CD4-positive, alpha-beta T cell treated with Interleukin-6 for 4 hours (primary cell): ENCODE measurements at regions not wholly inside any gene's neighbourhood (a gene's known extent, or its start where the extent isn't known, plus 50 kb on each side); places are given as distances from the start of the nearest gene placed in this dataset.
"Not testable (repeated sequence)": the region's sequence is repeated elsewhere in the genome, so short reads cannot be mapped to it uniquely, and the experiment has no call there.

Source experiments
- DNase-seq: peaks from one replicate; pipeline ENCODE4 v3.0.0-alpha.2; 2020; ENCODE audit warnings: mixed read lengths

DNA sequence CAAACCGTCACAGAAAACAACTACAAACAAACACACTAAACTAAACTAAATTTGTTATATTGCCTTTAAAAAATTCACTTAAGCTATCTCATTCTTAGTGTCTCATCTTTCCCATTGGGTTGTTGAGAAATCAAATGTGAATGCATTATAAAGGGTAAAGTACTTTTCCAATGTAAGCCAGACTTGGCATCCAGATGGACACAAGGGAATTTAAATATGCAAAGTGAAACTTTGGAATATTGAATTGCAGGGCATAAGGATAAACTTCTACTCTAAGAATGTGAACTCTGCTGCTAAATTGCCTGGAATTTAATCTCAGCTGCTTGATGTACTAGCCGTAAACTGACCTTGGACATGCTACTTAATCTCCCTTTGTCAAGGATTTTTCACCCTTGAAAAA, 1554.6 kb downstream of the CDH8 start:
- DNase-seq, result no peak

GRCh38 chr16:60478810-60479209, 1557.4 kb downstream of the CDH8 start:
- no peak for DNase-seq

DNA sequence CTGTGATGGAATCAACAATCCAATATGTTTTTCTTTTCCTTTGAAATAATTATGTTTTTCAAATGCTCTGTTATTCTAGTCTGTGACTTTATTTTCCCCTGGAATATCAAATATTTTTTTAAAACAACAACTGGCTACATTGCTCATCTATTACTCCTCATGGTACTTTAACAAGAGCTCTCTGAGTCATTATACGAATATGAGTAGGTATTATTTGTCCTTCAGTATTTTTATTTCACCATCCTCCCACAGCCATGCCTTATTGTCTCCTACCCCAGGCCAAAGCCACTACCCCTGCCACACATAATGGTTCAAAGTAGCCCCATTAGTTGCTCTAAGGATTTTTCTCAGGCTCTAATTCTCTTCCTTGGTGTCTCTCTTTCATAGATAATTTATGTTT, 1572.3 kb downstream of the CDH8 start:
- DNase-seq, result no peak

GRCh38 chr16:60459463-60459862, 1576.8 kb downstream of the CDH8 start:
- DNase-seq, result no peak

DNA sequence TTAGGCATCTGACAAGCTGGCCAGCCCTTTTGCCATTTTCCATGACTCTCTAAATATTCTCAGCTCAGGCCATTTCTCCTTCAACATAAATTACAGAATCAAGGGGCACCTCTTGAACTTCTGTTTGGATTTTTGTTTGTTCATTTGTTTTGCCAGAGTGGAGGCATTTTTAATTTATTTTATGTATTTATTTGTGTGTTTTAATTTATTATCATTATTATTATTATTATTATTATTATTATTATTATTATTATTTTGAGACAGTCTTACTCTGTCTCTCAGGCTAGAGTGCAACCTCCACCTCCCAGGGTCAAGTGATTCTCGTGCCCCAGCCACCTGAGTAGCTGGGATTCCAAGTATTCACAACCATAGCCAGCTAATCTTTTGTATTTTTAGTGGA, 1578.0 kb downstream of the CDH8 start:
- DNase-seq, result no peak

- DNase-seq, result no peak
These were observed 1583.6 kb downstream of the CDH8 start for GRCh38 chr16:60452646-60453045.

DNA sequence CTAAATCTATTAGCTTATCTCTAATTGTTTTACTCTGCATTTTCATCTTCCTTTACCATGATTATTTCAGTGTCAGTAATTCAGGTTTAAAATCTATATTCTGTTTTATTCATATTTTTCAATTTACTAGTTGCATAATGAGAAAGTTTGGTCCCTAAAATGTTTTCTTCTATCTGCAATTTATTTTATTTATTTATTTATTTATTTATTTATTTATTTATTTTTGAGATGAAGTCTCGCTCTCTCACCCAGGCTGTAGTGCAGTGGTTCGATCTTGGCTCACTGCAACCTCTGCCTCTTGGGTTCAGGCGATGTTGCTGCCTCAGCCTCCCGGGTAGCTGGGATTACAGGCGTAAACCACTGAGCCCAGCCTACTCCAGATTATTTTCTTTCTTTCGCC, 1597.3 kb downstream of the CDH8 start:
- no peak for DNase-seq

GRCh38 chr16:60432472-60432871, 1603.8 kb downstream of the CDH8 start:
- DNase-seq, result no peak

GRCh38 chr16:60419859-60420258, 1616.4 kb downstream of the CDH8 start:
- no peak for DNase-seq

GRCh38 chr16:60414613-60415012, 1621.6 kb downstream of the CDH8 start:
- DNase-seq, result no peak

GRCh38 chr16:60413969-60414368, 1622.3 kb downstream of the CDH8 start:
- DNase-seq, result no peak

GRCh38 chr16:60407606-60408005, 1628.6 kb downstream of the CDH8 start:
- no peak for DNase-seq

DNA sequence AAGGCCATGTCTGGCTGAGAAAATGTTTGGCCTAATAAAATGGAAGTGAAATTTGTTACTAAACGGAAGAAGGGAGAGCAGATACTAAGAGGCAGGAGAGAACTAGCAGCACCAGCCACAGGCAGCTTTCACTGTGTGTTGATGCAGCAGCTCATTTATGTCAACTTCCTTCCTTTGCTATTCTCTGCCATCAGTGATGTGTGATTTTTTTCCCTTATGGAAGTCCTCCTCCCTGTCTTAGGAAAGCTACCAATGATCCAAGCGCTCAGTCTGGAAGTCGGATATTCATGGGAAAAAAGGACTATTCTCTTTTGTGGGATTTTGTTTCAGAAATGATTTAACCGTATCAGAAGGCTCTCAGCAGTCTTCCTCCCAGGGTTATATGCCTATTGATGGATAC, 1629.2 kb downstream of the CDH8 start:
- no peak for DNase-seq

GRCh38 chr16:60405286-60405685, 1631.0 kb downstream of the CDH8 start:
- no peak for DNase-seq

DNA sequence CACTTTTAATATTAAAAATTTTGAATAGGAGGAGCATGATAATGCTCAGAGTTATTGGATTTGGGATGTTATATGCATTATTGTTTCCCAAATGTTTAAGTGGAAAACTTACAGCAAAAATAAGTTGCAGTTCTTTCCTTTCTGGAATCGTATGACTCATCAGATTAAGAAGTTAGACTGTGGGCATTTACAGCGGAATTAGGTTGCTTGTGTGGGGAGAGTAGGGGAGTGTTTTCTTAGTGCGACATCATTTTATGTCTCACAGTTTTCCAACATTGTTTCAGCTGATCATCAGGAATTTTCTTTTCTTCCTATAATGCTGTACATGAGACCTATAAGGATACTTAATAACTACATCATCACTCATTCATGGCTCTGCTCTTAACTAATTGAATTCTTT, 1631.8 kb downstream of the CDH8 start:
- no peak for DNase-seq

GRCh38 chr16:60402941-60403340, 1633.3 kb downstream of the CDH8 start:
- DNase-seq, result not testable (repeated sequence)

- DNase-seq, result no peak
These were observed 1643.9 kb downstream of the CDH8 start for GRCh38 chr16:60392380-60392779.

DNA sequence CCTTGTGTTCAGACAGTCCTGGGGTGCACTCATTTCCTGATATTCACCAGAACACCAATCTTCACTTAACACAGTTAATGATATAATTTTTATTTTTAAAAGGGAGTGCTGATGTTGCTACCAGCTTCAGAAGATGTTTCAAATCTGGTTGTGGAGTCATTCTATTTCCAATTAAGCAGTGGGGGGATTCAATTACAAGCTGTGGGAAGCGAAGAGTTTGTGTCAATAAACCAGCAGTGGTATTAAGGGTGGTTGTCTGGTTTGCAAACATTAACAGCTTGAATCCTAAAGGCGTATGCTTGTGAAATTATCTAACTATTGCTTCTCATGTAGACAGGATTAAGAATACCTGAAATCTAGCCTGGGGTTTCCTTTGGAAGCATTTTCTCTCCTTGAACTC, 1637.5 kb upstream of the GOT2 start:
- no peak for DNase-seq

DNA sequence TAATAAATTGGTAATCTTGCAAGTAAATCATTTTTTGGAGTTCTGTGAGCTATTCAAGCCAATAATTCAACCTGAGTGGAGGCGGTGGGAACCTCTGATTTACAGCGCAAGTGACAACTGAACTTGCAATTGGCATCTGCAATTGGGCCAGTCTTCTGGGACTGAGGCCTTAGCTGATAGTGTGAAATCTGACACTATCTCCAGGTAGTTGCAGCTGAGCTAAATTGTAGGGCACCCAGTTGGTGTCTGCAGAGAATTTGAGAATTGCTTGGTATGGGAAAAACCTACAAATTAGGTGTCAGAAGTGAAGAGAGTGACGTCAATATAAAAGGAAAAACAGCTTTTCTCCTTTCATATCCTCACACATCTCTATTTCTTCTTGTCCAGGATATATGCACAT, 1633.6 kb upstream of the GOT2 start:
- no peak for DNase-seq

DNA sequence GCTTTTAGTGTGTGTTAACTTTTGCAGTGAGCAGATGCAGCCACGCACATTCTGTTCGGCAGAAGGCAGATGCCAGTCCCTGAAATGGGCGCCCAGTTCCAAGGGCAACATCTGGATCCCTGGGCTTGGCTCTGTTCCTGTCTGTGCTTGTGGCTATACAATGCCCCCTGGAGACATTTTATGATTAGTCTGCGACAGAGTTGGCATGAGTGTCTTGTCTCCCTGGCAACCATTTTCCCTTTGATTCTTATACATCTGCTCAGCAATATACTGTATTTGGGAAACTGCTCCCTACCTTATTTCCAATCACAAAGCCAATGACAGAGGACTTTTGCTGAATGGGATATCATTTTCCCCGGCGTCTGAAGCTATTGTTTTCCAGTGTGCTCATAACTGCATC, 1629.5 kb upstream of the GOT2 start:
- no peak for DNase-seq

DNA sequence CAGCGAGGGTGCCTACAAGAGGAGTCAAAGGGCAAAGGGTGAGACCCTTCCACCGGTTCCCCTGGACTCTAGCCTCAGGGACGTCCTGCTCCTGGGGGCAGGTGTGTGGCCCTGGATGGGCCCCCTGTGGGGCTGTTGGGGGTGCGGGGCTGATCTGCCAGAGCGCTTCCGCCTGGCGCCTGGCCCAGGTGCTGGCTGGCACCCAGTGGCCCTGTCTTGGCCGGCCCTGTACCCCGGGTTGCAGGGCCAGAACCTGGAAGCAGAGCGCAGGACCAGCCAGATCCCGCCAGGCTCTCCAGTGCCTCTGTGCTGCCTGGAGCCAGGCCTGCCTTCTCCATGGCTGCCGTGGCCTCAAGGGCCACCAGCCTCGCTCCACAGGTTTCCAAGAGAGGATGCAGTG, 1625.8 kb upstream of the GOT2 start:
- DNase-seq, result not testable (repeated sequence)

DNA sequence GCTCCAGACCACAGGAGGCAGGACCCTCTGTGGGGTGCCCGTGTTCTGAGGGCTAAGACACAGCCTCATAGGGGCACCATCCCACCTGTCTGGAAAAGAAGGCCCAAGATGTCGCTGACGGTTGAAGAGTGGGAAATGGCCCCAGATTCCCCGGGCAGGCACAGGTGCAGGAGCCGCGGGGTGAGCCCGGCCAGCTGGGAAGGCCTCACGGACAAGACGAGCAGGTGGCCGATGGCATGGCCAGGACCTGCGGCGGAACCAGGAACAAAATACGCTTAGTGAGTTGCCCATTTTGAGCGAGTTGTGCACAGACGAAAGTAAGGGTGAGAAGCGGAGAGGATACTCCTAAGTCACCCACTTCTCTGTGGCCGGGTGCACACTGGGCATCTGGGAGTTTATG, 1625.3 kb upstream of the GOT2 start:
- not testable (repeated sequence) for DNase-seq

DNA sequence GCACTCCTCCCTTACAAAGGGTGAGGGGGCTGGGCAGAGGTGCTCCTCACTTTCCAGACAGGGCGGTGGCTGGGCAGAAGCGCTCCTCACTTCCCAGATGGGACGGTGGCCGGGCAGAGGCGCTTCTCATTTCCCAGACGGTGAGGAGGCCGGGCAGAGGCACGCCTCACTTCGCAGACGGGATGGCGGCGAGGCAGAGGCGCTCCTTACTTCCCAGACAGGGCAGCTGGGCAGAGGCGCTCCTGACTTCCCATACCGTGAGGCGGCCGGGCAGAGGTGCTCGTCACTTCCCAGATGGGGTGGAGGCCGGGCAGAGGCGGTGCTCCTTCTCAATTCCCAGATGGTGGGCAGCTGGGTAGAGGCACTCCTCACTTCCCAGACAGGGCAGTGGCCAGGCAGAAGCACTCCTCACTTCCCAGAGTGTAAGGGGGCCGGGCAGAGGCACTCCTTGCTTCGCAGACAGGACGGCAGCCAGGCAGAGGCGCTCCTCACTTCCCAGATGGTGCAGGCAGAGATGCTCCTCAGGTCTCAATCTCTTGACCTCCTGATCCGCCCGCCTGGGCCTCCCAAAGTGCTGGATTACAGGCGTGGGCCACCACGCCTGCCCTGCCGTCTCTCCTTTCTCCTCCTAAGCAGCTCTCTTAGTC, 1623.9 kb upstream of the GOT2 start:
- DNase-seq, result not testable (repeated sequence)

DNA sequence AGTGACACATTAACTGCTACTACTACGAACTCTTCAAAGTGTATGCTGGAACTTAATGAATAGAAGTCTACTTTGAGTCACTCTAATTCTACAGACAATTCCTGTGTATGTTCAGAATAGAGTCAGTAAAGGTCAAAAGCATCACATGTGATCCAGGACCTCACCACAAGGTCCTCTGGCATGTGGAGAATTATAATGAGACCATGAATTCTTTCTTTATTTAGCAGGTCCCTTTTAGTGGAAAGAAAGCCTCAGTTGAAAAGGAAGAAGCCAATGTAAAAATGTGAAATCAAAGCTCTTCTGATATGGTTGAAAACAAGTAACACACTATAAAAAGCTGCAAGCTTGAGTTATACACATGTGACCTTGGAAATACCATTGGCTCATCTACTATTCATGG, 1612.1 kb upstream of the GOT2 start:
- DNase-seq, result no peak

DNA sequence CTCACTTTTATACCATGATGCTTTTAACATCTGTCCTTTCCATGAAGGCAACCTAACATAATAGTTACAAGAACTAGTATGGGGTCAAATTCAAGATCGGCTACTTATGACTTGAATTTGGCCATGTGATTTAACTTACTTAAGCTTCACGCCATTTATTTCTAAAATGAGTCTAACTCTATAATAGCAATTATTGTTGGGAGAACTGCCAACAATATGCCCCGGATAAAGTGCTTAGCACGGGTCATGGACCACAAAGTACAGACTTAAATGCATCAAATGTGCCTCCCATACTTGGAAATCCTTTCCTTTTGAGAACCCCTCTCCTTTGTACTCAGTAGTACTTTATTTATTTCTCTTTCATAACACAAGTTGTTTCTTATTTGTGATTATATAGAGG, 1603.6 kb upstream of the GOT2 start:
- no peak for DNase-seq

- DNase-seq, result no peak
These were observed 1597.1 kb upstream of the GOT2 start for GRCh38 chr16:60331168-60331567.
